Neural cell (in vitro differentiated cells): ENCODE measurements at regions not wholly inside any gene's neighbourhood (a gene's known extent, or its start where the extent isn't known, plus 50 kb on each side); places are given as distances from the start of the nearest gene placed in this dataset.

ENCODE experiments used
- H2AFZ ChIP-seq: fragments of 200-600, 300-800 bp; sonication (generic), shearing (Covaris generic); 2 replicates; pipeline ENCODE4 v1.6.0; 2014; ENCODE audit warnings: low read depth, mild to moderate bottlenecking, antibody characterized with exemption, low read length, moderate library complexity
- H3F3A ChIP-seq: fragments of 200-600 bp; shearing (Covaris generic); 2 replicates; pipeline ENCODE4 v1.6.1; 2016; ENCODE audit warnings: mild to moderate bottlenecking, moderate library complexity, mixed read lengths, antibody characterized with exemption, low read length; ENCODE audit not compliant: insufficient read depth, poor library complexity, severe bottlenecking
- H3K27ac ChIP-seq: fragments of 200-600, 300-800 bp; sonication (generic), shearing (Covaris generic); 2 replicates; pipeline ENCODE4 v1.5.1; 2014; ENCODE audit warnings: mild to moderate bottlenecking, low read length, moderate library complexity
- H3K27me3 ChIP-seq: fragments of 300-800, 200-600 bp; sonication (generic), shearing (Covaris generic); 2 replicates; pipeline ENCODE4 v1.6.0; 2014; ENCODE audit warnings: mild to moderate bottlenecking, low read depth, low read length, moderate library complexity; ENCODE audit not compliant: insufficient read depth
- H3K36me3 ChIP-seq: fragments of 300-800, 200-600 bp; sonication (generic), shearing (Covaris generic); 2 replicates; pipeline ENCODE4 v1.5.1; 2014; ENCODE audit warnings: mild to moderate bottlenecking, antibody characterized with exemption, low read length, moderate library complexity; ENCODE audit not compliant: insufficient read depth
- H3K4me2 ChIP-seq: fragments of 300-800, 200-600 bp; sonication (generic), shearing (Covaris generic); 2 replicates; pipeline ENCODE4 v1.6.0; 2014; ENCODE audit warnings: mild to moderate bottlenecking, low read length
- H3K4me3 ChIP-seq: fragments of 300-800, 200-600 bp; sonication (generic), shearing (Covaris generic); 2 replicates; pipeline ENCODE4 v1.5.1; 2014; ENCODE audit warnings: mild to moderate bottlenecking, low read length, moderate library complexity
- H3K79me2 ChIP-seq: fragments of 200-600 bp; shearing (Covaris generic); replicated peaks from 2 replicates; pipeline ENCODE4 v1.6.0; 2014; ENCODE audit warnings: mild to moderate bottlenecking, low read length, moderate library complexity; ENCODE audit not compliant: insufficient read depth
- H3K9ac ChIP-seq: fragments of 300-800, 200-600 bp; sonication (generic), shearing (Covaris generic); 2 replicates; pipeline ENCODE4 v1.6.1; 2016; ENCODE audit warnings: mild to moderate bottlenecking, low read length, mixed read lengths
- H3K9me2 ChIP-seq: fragments of 200-600 bp; shearing (Covaris generic); 2 replicates; pipeline ENCODE4 v1.6.1; 2016; ENCODE audit warnings: mild to moderate bottlenecking, low read length, mixed read lengths; ENCODE audit not compliant: insufficient read depth
- H3K9me3 ChIP-seq: fragments of 200-600, 300-800 bp; sonication (generic), shearing (Covaris generic); 2 replicates; pipeline ENCODE4 v1.6.1; 2016; ENCODE audit warnings: mild to moderate bottlenecking, mixed run types, low read length, moderate library complexity, mixed read lengths
- H4K20me1 ChIP-seq: fragments of 200-600 bp; shearing (Covaris generic); 2 replicates; pipeline ENCODE4 v1.6.1; 2016; ENCODE audit warnings: mild to moderate bottlenecking, mixed run types; ENCODE audit not compliant: insufficient read depth
- CTCF ChIP-seq: fragments of 450-650 bp; IDR thresholded peaks from 2 replicates; pipeline ENCODE4 v1.5.1; 2014; ENCODE audit warnings: antibody characterized with exemption, mild to moderate bottlenecking, moderate library complexity; ENCODE audit not compliant: poor library complexity, severe bottlenecking
- EP300 ChIP-seq: fragments of 450-650 bp; conservative IDR thresholded peaks from 2 replicates; pipeline ENCODE4 v1.6.1; 2014; ENCODE audit warnings: antibody characterized with exemption, mild to moderate bottlenecking, moderate library complexity; ENCODE audit not compliant: poor library complexity, severe bottlenecking
- EZH2 ChIP-seq: fragments of 200-600, 300-800 bp; shearing (Covaris generic), sonication (generic); IDR thresholded peaks from 2 replicates; pipeline ENCODE4 v1.6.1; 2014; ENCODE audit warnings: antibody characterized with exemption, low read length, borderline replicate concordance, mild to moderate bottlenecking; ENCODE audit not compliant: insufficient read depth, poor library complexity, severe bottlenecking
- MXI1 ChIP-seq: fragments of 450-650 bp; conservative IDR thresholded peaks from 2 replicates; pipeline ENCODE4 v1.6.1; 2014; ENCODE audit warnings: antibody characterized with exemption, mild to moderate bottlenecking; ENCODE audit not compliant: poor library complexity, severe bottlenecking
- POLR2AphosphoS5 ChIP-seq: IDR thresholded peaks from 2 replicates; pipeline ENCODE4 v1.6.1; 2012
- RAD21 ChIP-seq: fragments of 450-650 bp; conservative IDR thresholded peaks from 2 replicates; pipeline ENCODE4 v1.6.1; 2014; ENCODE audit warnings: antibody characterized with exemption, mild to moderate bottlenecking, moderate library complexity
- REST ChIP-seq: IDR thresholded peaks from 2 replicates; pipeline ENCODE4 v1.6.1; 2012; ENCODE audit warnings: borderline replicate concordance
- SMC3 ChIP-seq: fragments of 450-650 bp; conservative IDR thresholded peaks from 2 replicates; pipeline ENCODE4 v1.6.1; 2014; ENCODE audit warnings: antibody characterized with exemption, mild to moderate bottlenecking, moderate library complexity; ENCODE audit not compliant: poor library complexity
- TAF1 ChIP-seq: IDR thresholded peaks from 2 replicates; pipeline ENCODE4 v1.6.1; 2012; ENCODE audit warnings: low read depth

GRCh38 chr14:29461101-29461500, 466.5 kb downstream of the PRKD1 start:
- peaks cover 37% of the 10 kb centered on the region for H3K79me2 ChIP-seq
- no peak overlapping the region for H3K9ac ChIP-seq
- no peak overlapping the region for H3K27ac ChIP-seq
- no peaks in the 10 kb centered on the region for H3K9me3 ChIP-seq
- H3K27me3 ChIP-seq: no peaks in the 10 kb centered on the region
- H3K4me3 ChIP-seq: no peak overlapping the region
- H3K4me2 ChIP-seq: no peak overlapping the region
- no peak overlapping the region for H2AFZ ChIP-seq
- H4K20me1 ChIP-seq: no peaks in the 10 kb centered on the region
- peaks cover 20% of the 10 kb centered on the region for H3F3A ChIP-seq
- H3K9me2 ChIP-seq: no peaks in the 10 kb centered on the region
- H3K36me3 ChIP-seq: no peaks in the 10 kb centered on the region
- TF ChIP-seq CTCF (no peak), SMC3 (no peak), RAD21 (no peak), MXI1 (no peak), TAF1 (no peak), EZH2 (no peak), POLR2AphosphoS5 (no peak), REST (no peak), EP300 (no peak)

- TF ChIP-seq CTCF: no peak
- no peak for TF ChIP-seq EZH2
- TF ChIP-seq SMC3: no peak
- no peak for TF ChIP-seq POLR2AphosphoS5
- TF ChIP-seq REST: no peak
- TF ChIP-seq RAD21: no peak
- no peak for TF ChIP-seq EP300
- no peak for TF ChIP-seq MXI1
- no peak for TF ChIP-seq TAF1
- peaks cover 33% of the 10 kb centered on the region for H3K79me2 ChIP-seq
- no peaks in the 10 kb centered on the region for H3K9me2 ChIP-seq
- no peak overlapping the region for H3K4me3 ChIP-seq
- no peak overlapping the region for H2AFZ ChIP-seq
- H3K27ac ChIP-seq: no peak overlapping the region
- H3K4me2 ChIP-seq: no peak overlapping the region
- peaks cover 20% of the 10 kb centered on the region for H3F3A ChIP-seq
- no peaks in the 10 kb centered on the region for H4K20me1 ChIP-seq
- no peaks in the 10 kb centered on the region for H3K27me3 ChIP-seq
- no peaks in the 10 kb centered on the region for H3K9me3 ChIP-seq
- H3K36me3 ChIP-seq: no peaks in the 10 kb centered on the region
- no peak overlapping the region for H3K9ac ChIP-seq
These were observed 466.1 kb downstream of the PRKD1 start for GRCh38 chr14:29461506-29461905.
